UCSD-AML1 (cell line): ENCODE measurements at regions not wholly inside any gene's neighbourhood (a gene's known extent, or its start where the extent isn't known, plus 50 kb on each side); places are given as distances from the start of the nearest gene placed in this dataset.
"Not testable (repeated sequence)": the region's sequence is repeated elsewhere in the genome, so short reads cannot be mapped to it uniquely, and the experiment has no call there.

ENCODE experiments used
- DNase-seq: peaks from one replicate; lab custom pipeline; 2025; ENCODE audit not compliant: unreplicated experiment; lab: John Stamatoyannopoulos, UW

- not testable (repeated sequence) for DNase-seq
These were observed 140.5 kb downstream of the IGLL1 start for GRCh38 chr22:23439581-23439980.

- no peak for DNase-seq
These were observed 141.9 kb downstream of the IGLL1 start for GRCh38 chr22:23438216-23438615.

GRCh38 chr22:23437779-23438178 is 142.3 kb downstream of the IGLL1 start:
- DNase-seq = no peak

GRCh38 chr22:23437107-23437395 is 143.0 kb downstream of the IGLL1 start:
- DNase-seq = not testable (repeated sequence)

GRCh38 chr22:23436354-23437106 is 143.6 kb downstream of the IGLL1 start:
- not testable (repeated sequence) for DNase-seq

- DNase-seq = not testable (repeated sequence)
These were observed 144.9 kb downstream of the IGLL1 start for GRCh38 chr22:23435186-23435585.

GRCh38 chr22:23434198-23434830 is 145.8 kb downstream of the IGLL1 start:
- not testable (repeated sequence) for DNase-seq

GRCh38 chr22:23433127-23434005 is 146.7 kb downstream of the IGLL1 start:
- peak; percentile 60 for DNase-seq

- not testable (repeated sequence) for DNase-seq
These were observed 147.4 kb downstream of the IGLL1 start for GRCh38 chr22:23432719-23433118.

GRCh38 chr22:23431337-23432072 is 148.6 kb downstream of the IGLL1 start:
- no peak for DNase-seq

GRCh38 chr22:23424551-23425068 is 155.5 kb downstream of the IGLL1 start:
- not testable (repeated sequence) for DNase-seq

GRCh38 chr22:23424031-23424430 is 156.1 kb downstream of the IGLL1 start:
- no peak for DNase-seq

- DNase-seq = not testable (repeated sequence)
These were observed 157.8 kb downstream of the IGLL1 start for GRCh38 chr22:23422281-23422680.

GRCh38 chr22:23421300-23421699 is 158.8 kb downstream of the IGLL1 start:
- DNase-seq = not testable (repeated sequence)

GRCh38 chr22:23419931-23420330 is 160.2 kb downstream of the IGLL1 start:
- no peak for DNase-seq

- no peak for DNase-seq
These were observed 160.9 kb downstream of the IGLL1 start for GRCh38 chr22:23419171-23419570.

GRCh38 chr22:23418159-23418788 is 161.8 kb downstream of the IGLL1 start:
- no peak for DNase-seq

- DNase-seq = not testable (repeated sequence)
These were observed 162.8 kb downstream of the IGLL1 start for GRCh38 chr22:23417327-23417726.

GRCh38 chr22:23416169-23416690 is 163.9 kb downstream of the IGLL1 start:
- DNase-seq = not testable (repeated sequence)

GRCh38 chr22:23415490-23415851 is 164.6 kb downstream of the IGLL1 start:
- no peak for DNase-seq
